ENCODE measurements at regions not wholly inside any gene's neighbourhood (a gene's known extent, or its start where the extent isn't known, plus 50 kb on each side); places are given as distances from the start of the nearest gene placed in this dataset.

GRCh38 chr2:133712369-133712768 lies 144.1 kb upstream of the NCKAP5 start:
- TF ChIP-seq SIN3A (IDR thresholded peaks at IDR 0.05; ENCODE audit: borderline replicate concordance, low read depth, low read length) = no peak
- TF ChIP-seq POLR2AphosphoS5 (IDR thresholded peaks at IDR 0.05; ENCODE audit: low read depth, low read length) = no peak
- TF ChIP-seq CTCF (IDR thresholded peaks at IDR 0.05) = no peak
- TF ChIP-seq FOSL2 (IDR thresholded peaks at IDR 0.05; ENCODE audit: borderline replicate concordance, low read depth) = no peak
- TF ChIP-seq RAD21 (IDR thresholded peaks at IDR 0.05; ENCODE audit: low read length) = no peak
- TF ChIP-seq JUND (IDR thresholded peaks at IDR 0.05) = no peak
- no peak for TF ChIP-seq YY1 (IDR thresholded peaks at IDR 0.05; ENCODE audit: low read depth)
- TF ChIP-seq REST (IDR thresholded peaks at IDR 0.05; ENCODE audit: low read depth, low read length) = no peak
- no peak for TF ChIP-seq CHD2 (IDR thresholded peaks at IDR 0.05; ENCODE audit: low read length, partially characterized antibody)
- TF ChIP-seq FOXM1 (IDR thresholded peaks at IDR 0.05; ENCODE audit: low read depth) = no peak
- no peak for TF ChIP-seq MEF2A (IDR thresholded peaks at IDR 0.05; ENCODE audit: borderline replicate concordance, low read depth)
- TF ChIP-seq MXI1 (IDR thresholded peaks at IDR 0.05; ENCODE audit: low read depth, low read length) = no peak
